ENCODE measurements at regions not wholly inside any gene's neighbourhood (a gene's known extent, or its start where the extent isn't known, plus 50 kb on each side); places are given as distances from the start of the nearest gene placed in this dataset.

DNA sequence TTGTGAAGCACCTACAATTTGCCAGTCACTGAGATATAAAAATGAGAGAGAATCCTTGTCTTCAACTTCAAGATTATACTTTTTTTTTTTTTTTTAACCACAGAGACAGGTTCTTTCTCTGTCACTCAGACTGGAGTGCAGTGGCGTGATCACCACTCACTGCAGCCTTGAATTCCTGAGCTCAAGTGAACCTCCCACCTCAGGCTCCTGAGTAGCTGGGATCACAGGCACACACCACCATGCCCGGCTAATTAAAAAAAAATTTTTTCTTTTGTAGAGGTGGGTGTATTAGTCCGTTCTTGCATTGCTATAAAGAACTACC, 51.6 kb upstream of the PMEPA1 start:
- no peak for DNase-seq (ENCODE audit: extremely low read depth, low read depth, low spot score)

DNA sequence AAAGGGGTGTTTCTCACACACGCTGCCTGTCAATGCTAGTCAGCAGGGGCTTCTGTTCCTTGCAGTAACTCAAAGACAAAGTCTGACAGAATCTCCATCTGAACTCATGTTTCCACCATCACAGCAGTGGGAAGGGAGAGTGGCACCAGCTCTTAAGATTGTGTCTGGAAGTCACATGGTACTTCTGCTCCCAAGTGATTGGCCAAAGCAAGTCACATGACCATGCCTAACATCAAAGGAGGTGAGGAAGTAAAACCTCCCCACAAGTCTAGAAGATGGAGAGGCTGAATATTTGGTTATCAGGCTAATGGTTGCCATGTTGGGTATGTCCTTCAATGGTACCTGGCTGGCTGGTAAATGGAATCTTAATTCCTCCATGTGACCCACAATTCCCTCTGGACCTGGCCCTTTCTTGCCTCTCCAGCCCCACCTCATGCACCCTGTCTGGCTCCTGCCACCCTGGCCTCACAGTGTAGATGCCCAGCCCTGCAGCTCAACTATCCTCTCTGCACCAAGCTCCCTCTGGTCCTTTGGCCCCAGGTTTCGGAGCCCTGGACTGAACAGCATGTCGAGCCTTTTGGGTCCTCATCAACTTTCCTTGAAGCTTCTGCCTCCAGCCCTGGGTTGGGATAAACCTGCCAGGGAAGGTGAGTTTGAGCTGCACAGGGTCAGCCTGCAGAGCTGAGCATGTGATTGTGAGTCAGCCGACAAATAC, 51.0 kb upstream of the PMEPA1 start:
- DNase-seq (ENCODE audit: extremely low read depth, low read depth, low spot score): no peak

DNA sequence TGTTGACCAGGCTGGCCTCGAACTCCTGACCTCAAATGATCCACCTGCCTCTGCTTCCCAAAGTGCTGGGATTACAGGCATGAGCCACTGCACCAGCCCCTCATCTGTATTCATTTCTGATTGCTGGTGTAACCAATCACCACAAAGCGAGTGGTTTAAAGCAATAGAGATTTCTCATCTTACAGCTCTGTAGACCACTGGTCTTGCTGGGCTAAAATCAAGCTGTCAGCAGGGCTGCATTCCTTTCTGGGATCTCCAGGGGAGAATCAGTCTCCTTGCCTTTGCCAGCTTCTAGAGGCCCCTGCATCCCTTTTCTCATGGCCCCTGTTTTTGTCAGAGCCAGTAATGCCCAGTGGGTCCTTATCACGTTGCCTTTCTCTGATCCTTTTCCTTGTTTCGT, 49.9 kb upstream of the PMEPA1 start:
- no peak for DNase-seq (ENCODE audit: extremely low read depth, low read depth, low spot score)

Measured in glomerular endothelial cell (primary cell).